Choroid plexus epithelial cell (primary cell): ENCODE measurements at regions not wholly inside any gene's neighbourhood (a gene's known extent, or its start where the extent isn't known, plus 50 kb on each side); places are given as distances from the start of the nearest gene placed in this dataset.

Experiments used
- DNase-seq: peaks from one replicate; pipeline ENCODE4 v3.0.0-alpha.2; 2010; ENCODE audit warnings: low read depth
- H3K4me3 ChIP-seq: 2 replicates; pipeline ENCODE4 v1.5.1; 2011; ENCODE audit warnings: low read depth, mild to moderate bottlenecking, control low read depth, low read length, moderate library complexity
- CTCF ChIP-seq: conservative IDR thresholded peaks from 2 replicates; pipeline ENCODE4 v1.5.1; 2011; ENCODE audit warnings: low read depth, mild to moderate bottlenecking, control low read depth, inconsistent platforms, low read length, moderate library complexity

- no peak for TF ChIP-seq CTCF
- DNase-seq = no peak
- H3K4me3 ChIP-seq = no peak overlapping the region
Observed at GRCh38 chr20:51871943-51872342, 69.6 kb upstream of the SALL4 start.

GRCh38 chr20:51869002-51869401 lies 66.7 kb upstream of the SALL4 start:
- no peak overlapping the region for H3K4me3 ChIP-seq
- no peak for TF ChIP-seq CTCF
- DNase-seq = no peak

- no peak for DNase-seq
- no peak overlapping the region for H3K4me3 ChIP-seq
- no peak for TF ChIP-seq CTCF
Observed at GRCh38 chr20:51867251-51867650, 64.9 kb upstream of the SALL4 start.

GRCh38 chr20:51864967-51865366 lies 62.6 kb upstream of the SALL4 start:
- no peak for TF ChIP-seq CTCF
- no peak overlapping the region for H3K4me3 ChIP-seq
- DNase-seq = no peak

DNA sequence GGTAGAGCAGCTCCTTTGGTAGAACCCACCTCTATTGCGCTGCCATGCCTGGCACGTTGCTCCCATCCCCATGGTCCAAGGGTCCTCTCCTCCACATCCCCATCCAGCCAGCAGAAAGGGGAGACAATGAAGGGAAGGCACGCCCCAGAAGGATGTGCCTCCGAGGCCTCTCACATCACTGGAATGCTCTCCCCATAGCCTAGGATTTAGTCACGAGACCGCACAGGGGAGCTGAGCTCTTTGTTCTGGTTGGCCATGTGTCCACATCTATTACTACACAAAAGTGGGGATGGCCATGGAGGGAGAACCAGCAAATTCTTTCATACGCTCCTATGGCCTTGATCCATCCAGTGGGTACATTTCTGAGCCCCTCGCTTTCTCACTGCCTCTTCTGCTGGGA lies 60.5 kb upstream of the SALL4 start:
- H3K4me3 ChIP-seq = no peak overlapping the region
- TF ChIP-seq CTCF = no peak
- DNase-seq = no peak

- H3K4me3 ChIP-seq = no peak overlapping the region
- DNase-seq = peak; percentile 22
- no peak for TF ChIP-seq CTCF
Observed at GRCh38 chr20:51861726-51862466, 59.6 kb upstream of the SALL4 start.
